GM21717 (cell line): ENCODE measurements at regions not wholly inside any gene's neighbourhood (a gene's known extent, or its start where the extent isn't known, plus 50 kb on each side); places are given as distances from the start of the nearest gene placed in this dataset.
"Not testable (repeated sequence)": the region's sequence is repeated elsewhere in the genome, so short reads cannot be mapped to it uniquely, and the experiment has no call there.

Source experiments
- ATAC-seq: cut with Tn5 transposase; IDR thresholded peaks from one replicate; pipeline ENCODE4 v1.9.1; 2021; ENCODE audit warnings: mild to moderate bottlenecking, moderate library complexity; ENCODE audit not compliant: unreplicated experiment

DNA sequence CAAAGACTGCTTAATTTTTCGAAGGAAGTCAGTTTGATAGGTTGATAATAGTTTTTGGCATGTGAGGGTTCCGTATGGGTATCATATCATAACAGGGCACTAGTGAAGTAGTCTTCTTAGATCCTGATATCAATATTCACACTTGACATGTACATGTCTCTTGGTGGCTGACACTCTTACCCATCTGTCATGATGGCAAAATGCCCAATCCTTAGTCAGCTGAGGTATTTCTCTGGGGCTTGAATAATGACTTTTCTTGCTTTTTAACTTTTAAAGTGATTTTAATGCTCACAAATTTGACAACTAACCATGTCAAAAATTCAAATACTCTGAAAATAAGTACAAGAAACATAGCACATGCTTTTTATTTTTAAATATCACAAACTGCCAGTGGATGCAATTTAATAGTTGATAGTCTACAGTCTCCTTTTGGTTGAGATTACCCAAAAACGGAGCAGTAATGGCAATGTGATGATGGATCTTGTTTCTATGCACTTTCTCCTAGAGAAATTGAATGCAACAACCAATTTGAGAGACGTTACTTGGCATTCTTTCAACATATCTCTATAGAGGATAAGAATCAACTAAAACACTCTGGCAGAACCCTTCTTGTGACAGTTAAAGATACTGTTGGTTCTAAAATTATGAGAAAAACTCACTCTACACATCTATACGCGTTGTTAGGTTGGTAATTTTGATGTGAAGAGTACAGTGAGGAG, 552.9 kb upstream of the PABPC4L start:
- ATAC-seq: no peak

DNA sequence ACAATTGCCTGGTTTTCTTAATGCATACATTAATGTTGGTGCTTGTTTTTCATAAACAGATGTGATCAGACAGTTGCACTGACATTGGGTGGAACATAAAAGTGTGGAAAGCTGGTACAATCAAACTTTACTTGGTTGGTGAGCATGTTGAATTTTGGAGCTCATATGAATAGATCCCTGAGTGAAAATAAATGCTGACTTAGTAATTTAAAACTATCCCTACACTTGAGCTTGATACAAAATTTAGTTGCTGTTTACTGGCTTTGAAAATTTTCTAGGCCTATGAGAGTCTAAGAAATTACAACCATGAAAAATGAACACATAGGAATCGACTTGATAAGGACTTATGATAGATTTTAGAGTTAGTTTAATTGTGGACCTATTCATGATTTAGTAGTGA, 551.8 kb upstream of the PABPC4L start:
- ATAC-seq: no peak

DNA sequence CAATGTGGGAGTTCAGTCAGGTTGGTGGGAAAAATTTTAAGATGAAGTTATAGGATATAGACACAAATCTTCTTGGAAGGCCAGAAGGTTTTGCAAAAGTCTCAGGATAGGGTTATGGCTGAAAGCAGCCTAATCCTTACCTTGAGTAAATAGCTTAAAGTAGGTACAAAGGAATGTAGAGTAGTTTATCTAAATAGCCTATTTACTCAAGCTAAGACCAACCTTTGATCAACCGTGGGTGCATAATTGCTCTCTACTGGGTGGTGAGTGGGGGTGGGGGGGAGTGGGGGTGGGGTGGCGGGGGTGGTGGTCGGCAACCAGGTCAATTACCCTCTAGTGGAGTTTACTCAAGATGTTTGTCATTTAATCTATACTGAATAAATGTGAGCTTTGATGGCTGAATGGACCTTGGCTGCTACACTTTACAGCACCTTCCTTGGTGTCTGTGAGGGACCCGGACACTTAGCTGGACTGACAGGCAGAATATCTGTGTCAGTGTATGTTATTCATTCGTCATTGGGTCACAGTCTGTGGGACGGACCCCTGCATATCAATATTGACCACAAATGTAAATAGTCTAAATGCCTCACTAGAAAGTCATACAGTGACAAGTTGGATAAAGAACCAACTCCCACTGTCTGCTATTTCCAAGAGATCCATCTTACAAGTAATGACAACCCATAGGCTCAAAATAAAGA, 545.7 kb upstream of the PABPC4L start:
- no peak for ATAC-seq

DNA sequence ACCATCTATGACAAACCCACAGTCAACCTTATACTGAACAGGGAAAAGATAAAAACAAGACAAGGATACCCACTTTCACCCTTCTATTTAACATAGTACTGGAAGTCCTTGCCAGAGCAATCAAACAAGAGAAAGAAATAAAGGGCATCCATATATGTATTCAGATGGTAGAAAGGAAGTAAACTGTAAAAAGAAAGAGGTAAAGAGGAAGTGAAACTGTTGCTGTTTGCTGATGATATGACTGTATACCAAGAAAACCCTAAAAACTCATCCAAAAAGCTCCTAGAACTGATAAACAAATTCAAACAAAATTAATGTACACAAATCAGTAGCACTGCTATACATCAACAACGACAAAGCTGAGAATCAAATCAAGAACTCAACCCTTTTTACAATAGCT, 538.7 kb upstream of the PABPC4L start:
- ATAC-seq: peak; percentile 58

DNA sequence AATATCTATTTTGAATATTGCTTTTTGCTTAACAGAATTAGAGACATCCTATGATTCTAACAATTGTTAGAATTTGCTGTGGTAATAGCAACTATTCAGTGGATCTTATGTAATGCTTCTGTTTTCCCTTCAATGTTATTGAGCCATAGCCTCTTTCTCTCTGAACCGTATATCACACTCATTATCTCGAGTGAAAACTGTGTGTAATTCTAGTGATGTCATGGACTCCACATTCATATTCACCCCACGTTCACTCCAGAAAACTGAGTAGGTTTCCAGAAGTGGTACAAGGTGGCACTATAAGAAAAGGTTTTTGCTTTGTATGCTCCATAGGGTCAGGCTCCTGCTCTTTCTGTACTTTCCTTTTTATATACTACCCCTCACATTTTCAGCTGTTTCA, 534.3 kb upstream of the PABPC4L start:
- no peak for ATAC-seq

DNA sequence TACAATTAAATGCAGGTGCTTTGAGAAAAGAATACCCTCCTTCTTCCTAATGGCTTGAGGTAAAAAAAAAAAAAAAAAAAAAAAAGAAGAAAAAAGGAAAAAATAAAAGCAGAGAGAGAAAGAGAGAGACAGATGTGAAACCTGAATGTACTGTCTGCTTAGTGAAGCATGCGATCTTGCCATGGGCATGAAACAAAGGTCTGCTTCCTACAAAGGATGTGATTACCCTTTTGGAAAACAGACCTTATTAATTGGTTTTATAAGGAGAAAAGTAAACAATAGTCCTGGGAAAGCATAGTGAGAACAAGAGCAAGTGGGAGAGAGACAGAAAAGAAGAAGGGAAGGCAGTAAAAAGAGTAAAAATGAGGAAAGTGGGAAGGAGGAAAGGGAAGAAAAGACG, 526.1 kb upstream of the PABPC4L start:
- ATAC-seq: no peak

DNA sequence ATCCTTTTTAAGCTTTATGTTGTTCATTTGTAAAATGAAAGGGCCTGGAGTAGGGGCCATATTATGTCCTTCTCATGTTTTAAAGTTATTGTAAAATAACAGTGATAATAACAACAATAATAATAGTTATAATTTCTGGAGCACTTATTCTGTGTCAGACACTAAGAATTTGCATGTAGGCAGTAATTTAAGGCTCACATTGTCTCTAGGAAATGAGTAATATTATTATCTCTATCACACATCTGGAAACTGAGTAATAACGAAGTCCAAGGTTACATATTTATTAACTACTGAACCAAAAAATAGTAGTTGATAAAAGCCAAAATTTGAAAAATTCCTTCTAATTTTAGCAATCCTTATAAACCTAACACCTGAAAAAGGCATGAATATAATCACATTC, 520.7 kb upstream of the PABPC4L start:
- no peak for ATAC-seq

GRCh38 chr4:134720030-134720429, 518.4 kb upstream of the PABPC4L start:
- ATAC-seq: no peak

DNA sequence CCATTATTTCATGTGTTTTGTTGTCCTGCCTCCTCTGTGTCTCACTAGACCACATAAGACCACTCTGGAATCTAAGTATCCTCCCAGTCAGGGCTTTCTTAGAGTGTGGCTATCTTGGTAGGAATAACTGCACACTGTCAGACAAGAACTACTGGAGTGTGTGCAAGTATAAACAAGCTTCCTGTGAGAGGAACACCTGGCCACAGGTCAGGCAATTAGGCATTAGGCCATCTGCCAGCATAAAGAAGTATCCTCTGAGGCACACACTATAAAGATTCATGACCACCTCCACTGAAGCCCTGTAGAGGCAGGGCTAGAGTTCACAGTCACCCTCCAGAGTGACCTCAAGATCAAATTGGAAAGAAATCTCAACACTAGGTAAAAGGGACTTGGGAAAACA, 507.0 kb upstream of the PABPC4L start:
- ATAC-seq: no peak

- no peak for ATAC-seq
These were observed 506.4 kb upstream of the PABPC4L start for GRCh38 chr4:134708026-134708425.

- ATAC-seq: no peak
These were observed 500.8 kb upstream of the PABPC4L start for GRCh38 chr4:134702374-134702773.

GRCh38 chr4:134700251-134700650, 498.7 kb upstream of the PABPC4L start:
- ATAC-seq: no peak

GRCh38 chr4:134698831-134699230, 497.2 kb upstream of the PABPC4L start:
- not testable (repeated sequence) for ATAC-seq

GRCh38 chr4:134695433-134695832, 493.8 kb upstream of the PABPC4L start:
- ATAC-seq: no peak

GRCh38 chr4:134691915-134692314, 490.3 kb upstream of the PABPC4L start:
- ATAC-seq: no peak

DNA sequence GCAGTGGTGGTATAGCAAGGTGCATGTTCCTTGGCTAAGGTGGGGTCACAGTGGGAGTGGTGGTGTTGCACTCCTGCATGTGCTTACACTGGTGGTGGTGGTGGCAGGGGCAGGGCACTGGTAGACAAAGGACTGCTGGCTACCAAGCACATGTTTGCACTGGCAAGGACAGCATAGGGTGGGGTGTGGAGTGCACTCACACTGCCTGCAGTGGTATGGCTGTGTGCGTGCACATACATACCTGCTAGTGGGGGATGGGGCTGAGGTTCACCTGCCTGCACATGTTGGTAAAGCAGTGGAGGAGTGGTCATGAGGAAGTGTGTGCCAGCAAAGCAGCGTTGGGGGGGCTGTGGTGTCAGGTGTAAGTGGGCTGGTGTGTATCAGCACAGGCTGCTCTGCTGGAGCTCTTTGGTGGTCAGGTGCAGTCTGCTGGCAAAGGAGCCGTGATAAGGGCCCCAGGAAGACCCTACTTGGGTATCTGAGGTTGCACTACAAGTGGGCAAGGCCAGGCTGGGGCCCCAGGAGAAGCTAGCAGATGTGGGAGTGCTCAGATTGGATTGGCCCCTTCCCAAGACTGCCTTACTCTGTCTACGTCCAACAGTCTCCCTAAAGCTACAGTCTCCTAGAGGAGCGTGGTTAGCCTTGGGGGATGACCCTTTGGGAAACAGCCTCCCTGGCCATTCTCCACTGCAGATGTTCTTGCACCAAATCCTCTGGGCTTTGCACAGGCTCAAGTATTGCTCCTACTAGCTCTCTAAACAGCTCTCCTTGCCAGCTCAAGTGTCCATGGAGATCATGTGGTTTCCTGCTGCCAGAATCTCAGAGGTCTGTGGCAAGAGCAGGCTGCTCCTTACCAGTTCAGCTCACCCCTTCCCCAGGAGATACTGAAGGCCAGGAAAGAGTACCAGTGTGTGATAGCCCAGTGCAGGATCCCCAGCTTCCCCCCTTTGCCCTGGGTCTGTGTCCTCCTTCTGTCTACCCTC, 486.3 kb upstream of the PABPC4L start:
- no peak for ATAC-seq

- no peak for ATAC-seq
These were observed 475.7 kb upstream of the PABPC4L start for GRCh38 chr4:134677209-134677814.

DNA sequence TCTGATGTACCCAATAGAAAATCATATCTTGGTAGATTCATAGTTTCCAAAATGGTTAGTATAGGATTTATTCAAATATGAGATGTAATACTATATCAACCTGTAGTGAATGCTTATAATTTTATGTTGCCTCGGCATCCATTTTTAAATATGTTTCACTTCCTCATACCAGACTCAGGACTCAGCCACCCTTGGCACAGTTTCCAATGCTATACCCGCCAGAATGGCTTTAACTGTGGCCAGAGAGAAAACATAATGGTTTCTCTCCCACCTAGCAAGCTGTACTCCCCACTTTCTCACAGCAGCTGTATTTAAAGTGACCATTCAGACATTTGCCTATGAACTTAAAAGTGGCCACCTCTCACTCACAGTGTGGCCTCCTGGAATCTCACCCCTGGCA, 466.6 kb upstream of the PABPC4L start:
- ATAC-seq: no peak

GRCh38 chr4:134666640-134667039, 465.1 kb upstream of the PABPC4L start:
- ATAC-seq: no peak

DNA sequence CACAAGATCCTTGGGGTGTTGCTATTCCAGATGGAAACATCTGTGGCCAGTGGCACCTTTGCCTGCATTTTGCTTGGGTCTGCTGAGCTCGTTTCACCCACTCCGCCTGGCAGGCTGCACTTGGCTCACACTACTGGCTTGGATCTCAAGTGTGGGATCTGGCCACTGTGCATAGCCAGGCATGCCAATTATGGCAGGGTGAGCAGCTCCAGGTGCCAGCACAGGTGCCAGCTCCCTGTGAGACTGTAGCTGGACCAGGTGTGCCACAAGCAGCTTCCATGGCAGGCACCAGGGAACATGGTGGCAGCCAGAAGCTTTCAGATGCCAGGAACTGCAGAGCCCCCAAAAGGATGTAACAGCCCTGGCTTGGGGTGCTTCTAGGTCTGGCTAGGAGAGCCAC, 463.8 kb upstream of the PABPC4L start:
- ATAC-seq: no peak

DNA sequence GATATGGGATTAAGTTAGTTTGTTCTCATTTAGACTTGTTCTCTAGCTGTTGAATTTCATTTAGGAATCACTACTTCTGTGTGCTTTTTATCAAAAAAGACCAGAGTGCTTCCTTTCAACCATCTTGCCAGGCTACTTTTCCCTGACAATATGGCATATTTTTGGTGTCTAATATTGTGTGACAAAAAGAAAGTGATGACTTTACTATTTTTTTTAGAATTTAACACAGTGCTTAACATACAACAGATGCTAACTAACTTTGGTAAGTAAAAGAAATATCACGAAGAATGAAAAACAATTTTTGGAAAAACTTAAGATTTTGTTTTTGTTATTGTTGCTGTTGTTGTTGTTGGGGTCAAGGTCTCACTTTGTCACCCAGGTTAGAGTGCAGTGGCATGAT, 462.2 kb upstream of the PABPC4L start:
- ATAC-seq: no peak
